ENCODE measurements at regions not wholly inside any gene's neighbourhood (a gene's known extent, or its start where the extent isn't known, plus 50 kb on each side); places are given as distances from the start of the nearest gene placed in this dataset.

GRCh38 chr2:40975151-40975550, 523.3 kb upstream of the SLC8A1 start:
- Mint-ChIP-seq H3K9me3 (no peaks in the 10 kb centered on the region), H3K27me3 (ENCODE audit: insufficient read depth) (no peaks in the 10 kb centered on the region), H3K4me3 (no peak overlapping the region), H3K36me3 (ENCODE audit: low read depth) (no peaks in the 10 kb centered on the region), H3K27ac (no peak overlapping the region), H3K4me1 (ENCODE audit: low read depth) (no peaks in the 10 kb centered on the region)
- TF ChIP-seq CTCF (IDR thresholded peaks at IDR 0.05): no peak
- no peak for DNase-seq

GRCh38 chr2:40997362-40997761, 545.5 kb upstream of the SLC8A1 start:
- Mint-ChIP-seq H3K4me1 (ENCODE audit: low read depth) (no peaks in the 10 kb centered on the region), H3K4me3 (no peak overlapping the region), H3K36me3 (ENCODE audit: low read depth) (no peaks in the 10 kb centered on the region), H3K27me3 (ENCODE audit: insufficient read depth) (peaks cover 1% of the 10 kb centered on the region), H3K9me3 (no peaks in the 10 kb centered on the region; the same call in 1 of the 2 replicates), H3K27ac (no peak overlapping the region)
- TF ChIP-seq CTCF (IDR thresholded peaks at IDR 0.05): no peak
- DNase-seq: no peak

GRCh38 chr2:41000374-41000773, 548.5 kb upstream of the SLC8A1 start:
- Mint-ChIP-seq H3K27me3 (ENCODE audit: insufficient read depth) (peaks cover 1% of the 10 kb centered on the region), H3K4me3 (no peak overlapping the region), H3K36me3 (ENCODE audit: low read depth) (no peaks in the 10 kb centered on the region), H3K4me1 (ENCODE audit: low read depth) (no peaks in the 10 kb centered on the region), H3K9me3 (no peaks in the 10 kb centered on the region; the same call in 1 of the 2 replicates), H3K27ac (no peak overlapping the region)
- no peak for TF ChIP-seq CTCF (IDR thresholded peaks at IDR 0.05)
- DNase-seq: no peak

- no peaks in the 10 kb centered on the region; the same call in 1 of the 2 replicates for H3K9me3 Mint-ChIP-seq
- peaks cover 1% of the 10 kb centered on the region for H3K27me3 Mint-ChIP-seq (ENCODE audit: insufficient read depth)
- DNase-seq: no peak
- no peak for TF ChIP-seq CTCF (IDR thresholded peaks at IDR 0.05)
- no peaks in the 10 kb centered on the region for H3K36me3 Mint-ChIP-seq (ENCODE audit: low read depth)
- H3K4me1 Mint-ChIP-seq (ENCODE audit: low read depth): no peaks in the 10 kb centered on the region
- H3K4me3 Mint-ChIP-seq: no peak overlapping the region
- H3K27ac Mint-ChIP-seq: no peak overlapping the region
Measured at GRCh38 chr2:41000906-41001305, 549.0 kb upstream of the SLC8A1 start.

- DNase-seq: no peak
- H3K27me3 Mint-ChIP-seq (ENCODE audit: insufficient read depth): no peaks in the 10 kb centered on the region; the same call in 1 of the 2 replicates
- H3K36me3 Mint-ChIP-seq (ENCODE audit: low read depth): no peaks in the 10 kb centered on the region
- H3K4me1 Mint-ChIP-seq (ENCODE audit: low read depth): no peaks in the 10 kb centered on the region
- no peaks in the 10 kb centered on the region; the same call in 1 of the 2 replicates for H3K9me3 Mint-ChIP-seq
- no peak overlapping the region for H3K4me3 Mint-ChIP-seq
- TF ChIP-seq CTCF (IDR thresholded peaks at IDR 0.05): no peak
- no peak overlapping the region for H3K27ac Mint-ChIP-seq
Measured at GRCh38 chr2:41004700-41005099, 552.8 kb upstream of the SLC8A1 start.

GRCh38 chr2:41020358-41020757, 568.5 kb upstream of the SLC8A1 start:
- Mint-ChIP-seq H3K36me3 (ENCODE audit: low read depth) (no peaks in the 10 kb centered on the region), H3K4me1 (ENCODE audit: low read depth) (no peaks in the 10 kb centered on the region), H3K27me3 (ENCODE audit: insufficient read depth) (no peaks in the 10 kb centered on the region), H3K4me3 (no peak overlapping the region), H3K9me3 (no peaks in the 10 kb centered on the region; the same call in 1 of the 2 replicates), H3K27ac (no peak overlapping the region)
- no peak for TF ChIP-seq CTCF (IDR thresholded peaks at IDR 0.05)
- DNase-seq: no peak

Data from HFFc6 (cell line).